ENCODE measurements at regions not wholly inside any gene's neighbourhood (a gene's known extent, or its start where the extent isn't known, plus 50 kb on each side); places are given as distances from the start of the nearest gene placed in this dataset.

GRCh38 chr4:100609810-100610209 is 92.0 kb upstream of the EMCN start:
- TF ChIP-seq, protein P1, sequence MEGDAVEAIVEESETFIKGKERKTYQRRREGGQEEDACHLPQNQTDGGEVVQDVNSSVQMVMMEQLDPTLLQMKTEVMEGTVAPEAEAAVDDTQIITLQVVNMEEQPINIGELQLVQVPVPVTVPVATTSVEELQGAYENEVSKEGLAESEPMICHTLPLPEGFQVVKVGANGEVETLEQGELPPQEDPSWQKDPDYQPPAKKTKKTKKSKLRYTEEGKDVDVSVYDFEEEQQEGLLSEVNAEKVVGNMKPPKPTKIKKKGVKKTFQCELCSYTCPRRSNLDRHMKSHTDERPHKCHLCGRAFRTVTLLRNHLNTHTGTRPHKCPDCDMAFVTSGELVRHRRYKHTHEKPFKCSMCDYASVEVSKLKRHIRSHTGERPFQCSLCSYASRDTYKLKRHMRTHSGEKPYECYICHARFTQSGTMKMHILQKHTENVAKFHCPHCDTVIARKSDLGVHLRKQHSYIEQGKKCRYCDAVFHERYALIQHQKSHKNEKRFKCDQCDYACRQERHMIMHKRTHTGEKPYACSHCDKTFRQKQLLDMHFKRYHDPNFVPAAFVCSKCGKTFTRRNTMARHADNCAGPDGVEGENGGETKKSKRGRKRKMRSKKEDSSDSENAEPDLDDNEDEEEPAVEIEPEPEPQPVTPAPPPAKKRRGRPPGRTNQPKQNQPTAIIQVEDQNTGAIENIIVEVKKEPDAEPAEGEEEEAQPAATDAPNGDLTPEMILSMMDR (IDR thresholded peaks at IDR 0.05; ENCODE audit: low read depth, low read length): no peak
- TF ChIP-seq POLR2A (IDR thresholded peaks at IDR 0.05; ENCODE audit: extremely low read depth, insufficient read length): no peak
- no peak for TF ChIP-seq MYC (IDR thresholded peaks at IDR 0.05; ENCODE audit: low read depth, low read length)
- no peak for TF ChIP-seq MAX (IDR thresholded peaks at IDR 0.05; ENCODE audit: low read depth, low read length)
